Muscle of arm (tissue), 1 donor: ENCODE measurements at regions not wholly inside any gene's neighbourhood (a gene's known extent, or its start where the extent isn't known, plus 50 kb on each side); places are given as distances from the start of the nearest gene placed in this dataset.

Experiments used
- DNase-seq: peaks from one replicate; pipeline ENCODE4 v3.0.0-alpha.2; 2013

DNA sequence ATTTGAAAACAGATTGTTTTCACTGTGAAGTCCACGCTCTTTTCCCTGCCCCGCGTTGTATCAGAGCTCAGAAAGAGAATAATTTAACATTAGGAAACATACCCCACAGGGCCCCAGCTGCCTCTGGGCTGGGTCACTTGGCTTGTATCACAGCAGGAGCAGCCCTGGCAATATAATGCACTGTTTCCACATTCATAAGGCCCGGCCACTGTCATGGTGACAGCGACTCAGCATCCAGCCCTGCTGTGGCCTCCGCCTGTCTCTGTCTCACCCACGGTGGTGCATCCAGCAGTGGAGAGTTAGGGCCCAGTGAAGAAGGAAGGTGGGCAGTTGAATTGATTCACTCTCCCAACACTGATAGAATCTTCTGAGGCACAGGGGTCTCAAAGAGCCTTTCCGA is 188.9 kb downstream of the NSG2 start:
- DNase-seq, result no peak

- DNase-seq, result no peak
Observed at GRCh38 chr5:174235221-174236011, 189.9 kb downstream of the NSG2 start.

DNA sequence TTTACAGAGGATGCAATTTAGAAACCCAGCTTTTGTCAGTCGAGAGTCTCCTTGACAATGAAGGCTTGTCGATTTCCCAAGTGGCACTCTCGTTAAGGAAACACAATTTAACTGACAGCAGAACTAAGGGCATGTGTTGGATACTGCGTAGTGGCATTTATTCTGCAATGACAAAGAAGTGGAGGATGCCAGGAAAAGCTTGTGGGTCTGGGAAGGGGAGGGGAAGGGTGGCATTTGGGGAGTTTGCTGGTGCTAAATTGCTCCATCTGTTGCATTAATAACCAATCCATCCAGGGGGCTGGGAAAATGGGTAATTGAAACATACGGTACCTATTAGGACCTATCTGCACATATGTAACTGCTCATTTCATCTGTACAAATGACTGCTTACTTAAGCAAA is 190.6 kb downstream of the NSG2 start:
- DNase-seq, result no peak

GRCh38 chr5:174239718-174240117 is 194.2 kb downstream of the NSG2 start:
- no peak for DNase-seq

- DNase-seq, result no peak
Observed at GRCh38 chr5:174242573-174242972, 197.1 kb downstream of the NSG2 start.

DNA sequence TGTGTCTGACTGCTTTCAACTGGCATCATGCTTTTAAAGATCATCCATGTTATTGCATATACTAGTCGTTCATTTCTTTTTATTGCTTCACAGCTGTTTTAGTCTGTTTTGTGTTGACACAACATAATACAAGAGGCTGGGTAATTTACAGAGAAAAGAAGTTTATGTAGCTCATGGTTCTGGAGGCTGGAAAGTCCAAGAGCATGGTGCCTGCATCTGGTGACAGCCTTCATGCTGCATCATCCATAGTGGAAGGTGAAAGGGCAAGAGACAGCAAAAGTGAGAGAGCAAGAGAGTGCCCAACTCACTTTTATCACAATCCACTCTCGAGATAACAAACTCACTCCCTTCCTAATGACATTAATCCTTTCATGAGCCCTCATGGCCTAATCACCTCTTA is 198.4 kb downstream of the NSG2 start:
- DNase-seq, result no peak

DNA sequence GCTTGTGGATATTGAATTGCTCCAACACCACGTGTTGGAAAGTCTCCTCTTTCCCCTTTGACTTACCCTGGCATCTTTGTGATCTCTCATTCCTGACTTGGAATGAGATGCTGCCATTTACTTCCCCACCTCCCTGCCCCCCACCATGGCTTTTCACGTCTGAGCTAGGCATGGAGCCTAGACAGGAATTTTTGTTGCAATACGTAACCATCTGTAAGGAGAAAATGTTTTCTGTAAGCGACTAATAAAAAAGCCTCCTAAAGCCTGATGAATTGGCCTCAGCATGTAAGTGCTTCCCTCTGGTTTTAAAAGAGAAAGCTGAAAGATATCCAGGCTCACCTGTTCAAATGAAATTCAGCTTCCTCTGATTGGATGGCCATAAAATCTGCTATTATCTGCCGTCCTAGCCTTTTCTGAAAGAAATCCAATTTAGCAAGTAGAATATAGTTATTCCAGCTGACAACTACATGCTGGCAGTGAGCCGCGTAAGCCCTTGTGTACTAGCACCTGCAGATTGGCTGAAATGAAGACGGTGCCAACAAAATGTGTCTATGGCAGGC is 200.1 kb downstream of the NSG2 start:
- DNase-seq, result peak; percentile 38

DNA sequence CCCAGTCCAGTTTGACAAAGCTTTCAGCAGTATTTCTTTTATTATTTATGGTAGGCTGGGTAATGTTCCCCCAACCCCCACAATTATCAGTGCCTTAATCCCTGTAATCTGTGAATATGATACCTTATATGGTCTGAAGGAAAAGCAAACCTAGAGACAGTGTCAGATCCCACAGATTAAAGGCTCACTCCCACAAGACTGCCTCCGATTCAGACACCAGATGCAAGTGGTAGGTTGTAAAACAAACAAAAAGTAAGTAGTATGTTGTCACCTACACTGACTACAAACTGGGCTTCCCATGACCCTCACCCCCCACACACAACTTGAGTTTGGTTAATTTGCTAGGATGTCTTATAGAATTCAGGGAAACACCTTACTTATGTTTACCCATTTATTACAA is 201.2 kb downstream of the NSG2 start:
- no peak for DNase-seq

DNA sequence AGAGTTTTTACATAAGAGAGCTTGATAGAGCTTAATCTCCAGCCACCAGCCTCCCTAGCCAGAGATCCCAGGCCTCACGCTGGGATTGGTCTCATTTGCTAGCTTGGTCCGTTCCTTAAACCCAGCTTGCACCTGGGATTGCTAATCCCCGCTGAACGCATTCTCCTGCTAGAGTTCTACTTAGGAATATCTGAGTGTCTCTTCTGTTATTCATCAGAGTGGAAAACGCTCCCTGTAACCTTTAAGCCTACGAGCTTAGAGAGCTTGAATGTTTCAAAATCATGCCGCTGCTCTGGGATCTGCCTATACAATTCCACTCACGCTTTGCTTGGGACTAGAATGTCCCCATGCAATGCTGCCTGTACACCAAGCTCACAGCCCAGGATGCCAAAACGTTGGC is 201.8 kb downstream of the NSG2 start:
- DNase-seq, result no peak

GRCh38 chr5:174251305-174252000 is 205.9 kb downstream of the NSG2 start:
- DNase-seq, result no peak

DNA sequence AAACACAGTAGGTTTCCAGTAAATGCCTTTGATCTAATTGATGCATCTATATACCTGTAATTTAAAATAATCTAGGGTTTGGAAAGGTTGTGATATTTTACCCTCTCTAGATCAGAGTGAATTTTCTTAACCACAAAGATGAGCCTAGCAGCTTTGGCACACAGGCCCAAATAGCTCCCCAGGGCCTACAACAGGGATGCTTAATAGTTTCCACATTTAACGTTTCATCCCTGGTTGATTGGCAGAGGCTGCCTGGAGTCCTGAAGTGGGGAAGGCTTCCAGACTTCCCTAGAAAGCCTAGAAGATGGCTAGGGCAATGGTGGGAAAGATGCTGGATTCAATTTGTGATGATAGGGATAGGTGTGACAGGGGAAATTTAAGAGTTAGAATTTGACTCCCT is 206.6 kb downstream of the NSG2 start:
- no peak for DNase-seq

- DNase-seq, result no peak
Observed at GRCh38 chr5:174259696-174260420, 214.4 kb downstream of the NSG2 start.

DNA sequence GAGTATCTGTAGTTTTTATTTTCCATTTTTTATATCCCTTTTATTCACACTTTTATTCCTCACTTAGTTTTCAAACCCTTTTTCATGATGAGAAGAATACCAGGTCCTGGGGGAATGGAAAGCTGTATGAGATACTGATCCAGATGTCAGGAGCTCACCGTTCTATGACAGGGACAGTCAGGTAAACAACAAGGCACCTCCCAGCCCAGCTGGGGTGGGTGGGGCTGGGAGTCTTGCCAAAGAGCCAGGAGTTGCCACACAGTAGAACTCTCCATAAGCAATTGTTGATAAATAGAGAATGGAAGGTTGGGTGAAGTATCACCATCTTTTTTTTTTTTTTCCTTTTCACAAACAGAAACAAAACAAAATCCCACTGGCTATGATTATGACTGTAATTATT is 225.8 kb downstream of the NSG2 start:
- no peak for DNase-seq

GRCh38 chr5:174272671-174273070 is 227.2 kb downstream of the NSG2 start:
- no peak for DNase-seq

GRCh38 chr5:174273325-174273724 is 227.8 kb downstream of the NSG2 start:
- DNase-seq, result no peak

- no peak for DNase-seq
Observed at GRCh38 chr5:174275959-174276358, 230.5 kb downstream of the NSG2 start.

DNA sequence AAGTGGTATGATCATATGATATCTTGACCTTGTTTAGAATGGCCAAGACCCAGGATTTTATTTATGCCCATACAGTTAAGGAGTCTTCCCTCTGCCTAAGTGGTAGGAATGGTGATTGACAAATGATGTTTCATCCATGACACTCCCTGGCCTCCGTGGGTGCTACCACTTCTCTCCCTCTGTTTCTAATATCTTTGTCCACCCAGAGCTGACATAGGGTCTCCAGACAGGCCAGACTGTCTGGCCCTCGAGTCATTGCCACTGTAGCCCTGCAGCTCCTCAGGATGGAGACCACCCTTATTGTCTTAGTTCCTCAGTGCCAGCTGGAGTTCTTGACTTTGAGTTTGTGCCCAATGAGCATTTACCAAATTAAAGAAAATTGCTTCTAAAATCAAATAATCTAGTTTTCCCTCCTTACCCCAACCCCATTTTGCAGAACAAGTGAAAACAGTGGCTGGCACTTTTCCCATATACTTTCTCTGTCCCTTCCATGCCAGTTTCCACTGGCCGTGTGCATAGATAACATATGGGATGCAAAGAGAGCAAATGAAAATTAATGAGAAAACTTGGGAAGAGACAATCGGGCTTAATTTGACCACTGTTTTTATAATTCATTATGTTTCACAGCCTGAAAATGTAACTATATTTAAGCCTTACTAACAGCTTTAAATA is 235.7 kb downstream of the NSG2 start:
- no peak for DNase-seq

GRCh38 chr5:174281855-174282254 is 236.3 kb downstream of the NSG2 start:
- no peak for DNase-seq

- DNase-seq, result no peak
Observed at GRCh38 chr5:174282391-174282790, 236.9 kb downstream of the NSG2 start.

DNA sequence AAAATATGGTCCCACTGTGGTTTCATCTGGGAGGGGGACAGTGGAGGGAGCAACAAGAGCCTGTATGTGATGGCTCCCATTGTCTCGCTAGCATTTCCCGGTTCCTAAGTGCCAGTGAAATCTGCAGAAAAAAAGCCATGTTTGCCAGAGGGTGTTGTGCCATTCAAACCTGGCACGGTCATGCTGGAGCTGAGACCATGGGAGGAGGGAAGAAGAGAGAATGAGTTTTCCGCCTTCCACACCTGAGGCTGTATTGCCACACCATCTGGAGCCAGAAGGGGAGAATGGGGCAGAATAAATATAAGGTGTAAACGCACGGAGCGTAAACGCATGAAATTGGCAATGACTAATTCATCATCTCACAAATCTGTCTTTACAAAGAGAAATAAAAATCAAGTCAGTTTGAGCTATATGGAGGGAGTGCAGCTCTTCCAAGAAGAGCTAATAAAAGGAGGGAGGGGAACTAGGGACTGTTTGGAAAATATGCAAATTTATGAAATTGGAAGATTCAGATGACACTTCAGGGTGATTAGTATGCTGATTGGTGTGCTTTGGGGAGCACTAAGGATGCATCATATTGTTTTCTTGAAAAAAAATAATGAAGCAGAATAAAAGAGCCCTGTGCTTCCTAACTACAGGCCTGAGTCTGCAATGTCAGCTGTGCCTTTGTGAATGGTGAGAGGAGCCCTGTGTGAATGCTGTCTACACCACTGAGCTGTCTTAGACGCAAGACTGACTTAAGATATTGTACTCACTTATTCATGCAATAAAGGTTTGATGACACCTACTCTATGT is 237.9 kb downstream of the NSG2 start:
- DNase-seq, result no peak

DNA sequence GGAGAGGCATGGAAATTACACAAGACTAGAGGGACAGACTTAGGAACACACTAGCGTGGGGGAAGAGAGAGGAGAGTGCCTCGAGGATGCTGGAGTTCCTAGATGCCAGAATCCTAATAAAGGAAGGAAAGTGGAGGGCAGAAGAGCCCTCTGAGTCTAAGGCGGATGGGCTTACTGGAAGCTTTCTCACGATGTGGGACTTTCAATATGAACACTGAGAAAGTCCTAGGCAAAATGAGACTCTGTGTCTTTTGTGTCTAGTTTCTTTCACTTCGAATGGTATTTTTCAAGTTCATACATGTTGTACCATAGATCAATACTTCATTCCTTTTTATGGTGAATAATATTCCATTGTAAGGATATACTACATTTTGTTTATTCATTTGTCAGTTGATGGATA is 239.4 kb downstream of the NSG2 start:
- no peak for DNase-seq
